Fibroblast of lung (primary cell): ENCODE measurements at regions not wholly inside any gene's neighbourhood (a gene's known extent, or its start where the extent isn't known, plus 50 kb on each side); places are given as distances from the start of the nearest gene placed in this dataset.
"Not testable (repeated sequence)": the region's sequence is repeated elsewhere in the genome, so short reads cannot be mapped to it uniquely, and the experiment has no call there.

Experiments
- EZH2 ChIP-seq: IDR thresholded peaks from 2 replicates; pipeline ENCODE4 v1.5.1; 2012; ENCODE audit warnings: low read length, control low read depth, mild to moderate bottlenecking; ENCODE audit errors: missing control alignments
- TF ChIP-seq, protein P1 (sequence below), 2 donors: IDR thresholded peaks in 1 of 2; conservative IDR thresholded peaks in 1 of 2; 1 replicate in 1 of 2; 2 replicates in 1 of 2; pipeline ENCODE4 v1.5.1; 2011 to 2012; ENCODE audit warnings: low read length in 2 of 2, control low read depth in 1 of 2, inconsistent platforms in 1 of 2, low read depth in 1 of 2, mild to moderate bottlenecking in 1 of 2

DNA sequence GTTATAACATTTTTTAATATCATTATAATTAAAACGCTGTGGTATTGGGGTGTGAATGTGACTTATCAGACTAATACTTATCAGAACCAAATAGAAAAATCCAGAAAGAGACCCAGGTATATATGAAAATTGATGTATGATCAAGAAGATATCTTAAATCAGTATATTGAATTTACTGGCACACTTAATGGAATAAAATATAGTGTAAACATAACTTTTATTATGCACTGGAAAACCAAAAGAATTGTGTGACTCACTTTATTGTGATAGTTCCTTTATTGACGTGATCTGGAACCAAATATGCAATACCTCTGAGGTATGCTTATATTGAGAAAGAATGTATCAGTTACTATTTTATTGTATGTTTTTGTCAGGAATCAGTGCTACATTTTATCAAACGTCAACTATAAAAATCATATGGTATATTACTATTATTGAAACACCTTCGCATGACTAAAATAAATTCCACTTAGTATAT, 250.7 kb upstream of the SPOPL start:
- TF ChIP-seq, protein P1, sequence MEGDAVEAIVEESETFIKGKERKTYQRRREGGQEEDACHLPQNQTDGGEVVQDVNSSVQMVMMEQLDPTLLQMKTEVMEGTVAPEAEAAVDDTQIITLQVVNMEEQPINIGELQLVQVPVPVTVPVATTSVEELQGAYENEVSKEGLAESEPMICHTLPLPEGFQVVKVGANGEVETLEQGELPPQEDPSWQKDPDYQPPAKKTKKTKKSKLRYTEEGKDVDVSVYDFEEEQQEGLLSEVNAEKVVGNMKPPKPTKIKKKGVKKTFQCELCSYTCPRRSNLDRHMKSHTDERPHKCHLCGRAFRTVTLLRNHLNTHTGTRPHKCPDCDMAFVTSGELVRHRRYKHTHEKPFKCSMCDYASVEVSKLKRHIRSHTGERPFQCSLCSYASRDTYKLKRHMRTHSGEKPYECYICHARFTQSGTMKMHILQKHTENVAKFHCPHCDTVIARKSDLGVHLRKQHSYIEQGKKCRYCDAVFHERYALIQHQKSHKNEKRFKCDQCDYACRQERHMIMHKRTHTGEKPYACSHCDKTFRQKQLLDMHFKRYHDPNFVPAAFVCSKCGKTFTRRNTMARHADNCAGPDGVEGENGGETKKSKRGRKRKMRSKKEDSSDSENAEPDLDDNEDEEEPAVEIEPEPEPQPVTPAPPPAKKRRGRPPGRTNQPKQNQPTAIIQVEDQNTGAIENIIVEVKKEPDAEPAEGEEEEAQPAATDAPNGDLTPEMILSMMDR (conservative IDR thresholded peaks at IDR 0.05 in 1 of 2, IDR thresholded peaks at IDR 0.05 in 1 of 2; ENCODE audit: low read depth in 1 of 2, low read length in 2 of 2), result not testable (repeated sequence)
- TF ChIP-seq EZH2, result not testable (repeated sequence)
